GM19395 (cell line): ENCODE measurements at regions not wholly inside any gene's neighbourhood (a gene's known extent, or its start where the extent isn't known, plus 50 kb on each side); places are given as distances from the start of the nearest gene placed in this dataset.
"Not testable (repeated sequence)": the region's sequence is repeated elsewhere in the genome, so short reads cannot be mapped to it uniquely, and the experiment has no call there.

Experiments
- ATAC-seq: cut with Tn5 transposase; IDR thresholded peaks from one replicate; pipeline ENCODE4 v1.9.1; 2021; ENCODE audit warnings: mild to moderate bottlenecking, moderate library complexity; ENCODE audit not compliant: unreplicated experiment

DNA sequence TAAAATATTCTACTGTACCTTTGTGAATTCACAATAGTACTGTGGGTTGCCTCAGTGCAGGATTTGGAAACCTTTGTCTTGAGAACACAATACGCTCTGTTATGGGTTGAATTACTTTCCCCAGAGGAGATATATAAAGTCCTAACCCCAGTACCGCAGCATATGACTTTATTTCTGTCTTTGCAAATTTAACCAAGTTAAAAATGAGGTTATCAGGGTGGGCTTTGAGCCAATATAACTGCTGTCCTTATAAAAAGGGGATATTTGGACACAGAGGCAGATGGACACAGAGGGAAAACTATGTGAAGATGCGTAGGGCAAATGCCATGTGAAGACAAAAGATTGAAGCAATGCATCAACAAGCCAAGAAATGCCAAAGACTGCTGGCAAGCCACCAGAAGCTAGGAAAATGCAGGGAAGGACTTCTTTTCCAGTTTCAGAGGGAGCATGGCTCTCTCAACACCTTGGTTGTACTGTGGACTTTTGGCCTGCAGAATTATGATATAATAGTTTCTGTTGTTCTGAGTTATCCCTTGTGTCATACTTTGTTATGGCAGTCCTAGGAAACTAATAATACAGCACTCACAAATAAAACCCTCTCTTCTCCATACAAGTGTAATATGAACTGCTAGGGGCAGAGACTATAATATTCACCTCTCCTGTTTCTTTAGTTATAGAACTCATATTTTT is 292.6 kb upstream of the SPTLC3 start:
- ATAC-seq = no peak

DNA sequence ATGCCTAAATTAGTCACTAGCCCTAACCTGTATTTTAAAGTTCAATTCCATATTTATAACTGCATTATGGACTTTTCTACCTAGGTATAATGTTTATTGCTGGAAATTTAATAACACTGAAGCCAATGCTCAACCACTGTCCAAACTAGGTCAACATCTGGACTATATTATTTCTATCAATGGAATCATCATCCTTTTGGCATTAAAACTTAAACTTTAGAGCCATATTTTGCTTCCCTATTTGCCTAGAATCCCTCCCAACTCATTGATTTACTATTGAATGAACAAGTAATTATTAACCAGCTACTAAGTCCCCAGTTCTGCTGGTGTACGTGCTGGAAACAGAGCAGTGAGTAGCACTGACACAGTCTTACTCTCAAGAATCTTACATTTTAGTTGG is 291.7 kb upstream of the SPTLC3 start:
- ATAC-seq = no peak

DNA sequence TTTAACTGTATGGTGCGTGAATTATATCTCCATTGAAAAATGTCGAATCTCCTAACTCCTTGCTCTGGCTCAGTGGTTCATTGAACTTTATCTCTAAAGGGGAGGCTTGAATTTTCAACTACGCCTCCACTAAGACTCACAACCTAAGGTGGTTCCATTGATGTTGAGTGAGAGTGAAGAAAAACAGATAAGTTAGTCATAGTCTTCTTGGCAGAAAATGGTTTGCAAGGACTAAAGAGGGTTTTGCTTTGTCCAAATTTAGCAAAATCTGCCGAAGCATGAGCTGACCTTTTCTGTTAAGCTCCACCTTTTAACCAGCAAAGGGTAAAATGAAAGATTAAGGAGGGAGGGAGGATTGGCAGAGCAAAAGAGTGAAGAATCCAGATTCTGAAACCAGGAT is 290.2 kb upstream of the SPTLC3 start:
- ATAC-seq = no peak

DNA sequence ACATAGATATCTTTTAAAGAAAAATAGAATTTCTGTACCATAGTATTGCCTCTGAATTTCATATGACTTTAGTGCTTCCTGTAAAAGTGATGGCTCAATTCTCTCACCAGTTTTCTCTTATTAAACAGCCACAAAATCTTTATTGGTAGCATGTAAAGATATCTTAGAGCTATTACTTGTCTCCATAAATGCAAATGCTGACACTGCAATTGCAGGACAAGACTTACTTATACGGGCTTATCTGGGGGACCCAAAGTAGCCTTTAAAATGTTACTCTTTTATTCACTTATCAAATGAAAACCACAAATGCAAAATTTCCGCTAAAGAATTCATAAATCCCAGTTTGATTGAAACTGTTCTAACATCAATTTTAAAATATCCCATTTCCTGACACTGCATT is 287.1 kb upstream of the SPTLC3 start:
- no peak for ATAC-seq

DNA sequence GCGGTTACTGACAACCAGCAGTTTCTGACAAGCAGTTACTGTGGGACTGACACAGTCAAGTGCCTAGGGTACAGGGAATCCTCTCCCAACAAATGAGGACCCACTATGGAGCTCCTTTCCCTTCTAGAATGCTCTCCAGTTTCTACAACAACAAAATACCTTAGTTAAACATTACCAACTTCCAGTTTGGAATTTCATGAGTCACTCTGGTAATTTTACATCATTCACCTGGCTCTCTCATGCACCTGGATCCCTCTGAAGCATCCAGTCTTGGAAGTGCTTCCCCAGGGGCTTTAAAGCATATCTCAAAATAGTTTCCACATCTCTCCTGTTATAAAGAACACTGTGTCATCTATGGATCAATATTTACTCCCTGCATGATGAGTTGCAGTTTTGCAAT is 286.7 kb upstream of the SPTLC3 start:
- no peak for ATAC-seq

DNA sequence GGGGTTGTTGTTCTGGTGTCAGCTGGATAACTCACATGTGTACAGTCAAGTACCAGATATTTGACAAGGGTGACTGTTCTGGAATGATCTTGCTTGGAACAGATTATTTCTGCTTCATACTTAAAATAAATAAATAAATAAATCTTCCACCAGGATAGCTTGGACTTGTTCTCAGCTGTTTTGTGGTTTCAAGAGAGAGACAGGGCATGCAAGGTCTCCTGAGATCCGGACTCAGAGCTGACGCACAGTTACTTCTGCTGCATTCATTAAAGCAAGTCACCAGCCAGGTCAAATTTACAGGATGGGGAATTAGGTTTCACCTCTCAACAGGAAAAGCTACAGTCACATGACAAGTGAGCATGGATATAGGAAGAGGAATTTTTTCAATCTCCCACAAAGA is 285.0 kb upstream of the SPTLC3 start:
- no peak for ATAC-seq

DNA sequence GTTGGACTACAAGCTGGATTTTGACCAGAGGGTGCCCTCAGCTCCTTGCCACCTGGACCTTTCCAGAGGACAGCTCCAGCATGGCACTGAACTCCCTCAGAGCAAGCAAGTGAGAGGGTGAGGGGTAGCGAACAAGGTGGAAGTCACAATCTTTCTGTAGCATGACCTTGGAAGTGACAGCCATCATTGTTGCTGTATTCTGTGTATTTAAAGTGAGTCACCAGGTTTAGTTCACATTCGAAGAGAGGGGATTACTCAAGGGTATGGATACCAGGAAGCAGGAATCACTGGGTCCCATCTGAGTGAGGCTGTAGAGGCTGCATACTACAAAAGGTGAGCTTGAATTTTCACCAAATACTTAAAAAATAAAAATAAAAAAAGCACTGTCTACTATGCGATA is 280.0 kb upstream of the SPTLC3 start:
- no peak for ATAC-seq

DNA sequence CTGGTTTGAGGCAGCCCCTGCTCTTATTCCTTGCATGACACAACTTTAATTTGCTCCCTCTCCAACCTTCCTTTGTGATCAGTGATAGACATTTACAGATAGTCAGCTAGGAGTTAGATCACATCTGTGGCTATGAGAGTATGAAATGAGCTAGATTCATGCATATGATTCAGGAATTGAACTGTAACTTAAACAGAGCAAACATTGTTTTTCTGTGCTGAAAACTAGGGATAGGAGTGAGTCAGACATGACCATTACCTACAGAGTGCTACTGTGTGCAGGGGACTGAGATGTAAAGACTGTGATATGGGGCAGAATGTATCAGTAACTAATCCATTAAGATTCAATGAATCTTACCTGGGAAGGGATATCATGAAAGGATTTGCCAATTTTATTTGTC is 279.4 kb upstream of the SPTLC3 start:
- no peak for ATAC-seq

DNA sequence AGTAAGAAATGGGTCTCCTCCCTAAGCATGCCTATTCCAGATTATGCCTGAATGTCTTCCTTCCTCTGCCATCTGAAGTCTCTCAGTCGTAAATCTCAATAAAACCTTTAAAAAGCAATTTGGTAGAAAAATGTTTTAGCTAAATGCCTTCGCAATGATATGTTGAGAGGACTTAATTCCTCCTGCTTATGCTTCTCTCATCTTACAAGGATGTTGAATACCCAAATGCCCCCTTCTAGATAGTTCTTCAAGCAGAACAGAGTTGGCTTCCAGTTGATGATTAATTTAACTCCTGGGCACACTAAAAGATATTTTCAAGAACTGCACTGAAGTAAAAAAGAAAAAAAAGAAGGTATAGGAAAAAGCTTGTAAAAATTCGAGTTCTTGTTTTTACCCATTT is 275.0 kb upstream of the SPTLC3 start:
- no peak for ATAC-seq

DNA sequence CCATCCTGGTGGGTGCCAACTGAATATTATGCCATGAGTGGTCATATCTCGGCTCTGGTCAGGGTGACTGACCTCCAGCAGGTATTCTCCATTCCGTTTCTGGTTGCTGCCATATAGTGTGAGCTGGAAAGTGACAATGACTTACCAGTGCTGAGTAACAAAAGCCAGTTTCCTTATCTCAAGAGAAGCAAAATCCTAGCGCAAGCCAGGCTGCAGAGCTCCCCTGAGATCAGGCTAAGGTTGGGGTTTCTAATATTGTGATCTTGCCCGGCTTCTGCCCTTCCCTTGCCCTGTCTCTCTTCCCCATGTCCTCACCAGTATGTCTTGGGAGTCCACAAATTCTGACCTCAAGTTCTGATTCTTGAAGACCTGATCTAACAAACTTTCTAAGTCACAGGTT is 271.3 kb upstream of the SPTLC3 start:
- ATAC-seq = no peak

DNA sequence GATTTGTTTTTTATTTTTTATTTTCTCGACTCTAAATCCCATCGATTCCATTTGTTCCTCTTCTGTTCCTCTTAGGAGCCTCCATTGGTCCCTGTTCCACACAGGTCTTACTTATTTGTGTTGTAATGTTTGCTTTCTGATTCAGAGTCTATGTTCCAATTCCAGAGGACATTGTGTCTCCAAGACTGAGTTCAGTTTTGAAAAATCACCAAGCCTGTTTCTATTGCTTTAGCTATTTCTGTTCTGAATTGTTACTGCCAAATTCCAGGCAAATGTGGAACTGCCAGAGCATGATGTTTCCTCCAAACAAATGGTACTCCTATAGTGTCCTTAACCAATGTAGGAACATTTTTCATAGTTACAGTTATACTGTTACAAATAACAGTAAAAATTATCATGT is 270.9 kb upstream of the SPTLC3 start:
- no peak for ATAC-seq

DNA sequence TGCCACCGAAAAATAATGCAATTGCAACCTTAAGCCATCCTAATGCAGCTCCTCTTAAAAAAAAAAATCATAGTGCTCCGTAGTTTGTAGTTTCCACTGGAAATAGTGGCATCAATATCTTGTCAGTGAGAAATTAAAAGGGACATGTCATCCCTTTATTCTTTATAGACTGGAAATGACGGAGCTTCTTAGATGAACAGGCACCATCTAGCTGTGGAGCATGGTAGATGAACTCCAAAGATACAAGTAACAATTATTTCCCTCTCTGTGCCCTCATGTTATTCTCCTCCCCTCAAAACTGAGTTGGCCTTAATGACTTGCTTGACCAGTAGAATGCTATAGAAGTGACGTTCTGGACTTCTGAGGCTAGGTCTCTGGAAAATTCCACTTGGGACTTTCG is 268.1 kb upstream of the SPTLC3 start:
- no peak for ATAC-seq

DNA sequence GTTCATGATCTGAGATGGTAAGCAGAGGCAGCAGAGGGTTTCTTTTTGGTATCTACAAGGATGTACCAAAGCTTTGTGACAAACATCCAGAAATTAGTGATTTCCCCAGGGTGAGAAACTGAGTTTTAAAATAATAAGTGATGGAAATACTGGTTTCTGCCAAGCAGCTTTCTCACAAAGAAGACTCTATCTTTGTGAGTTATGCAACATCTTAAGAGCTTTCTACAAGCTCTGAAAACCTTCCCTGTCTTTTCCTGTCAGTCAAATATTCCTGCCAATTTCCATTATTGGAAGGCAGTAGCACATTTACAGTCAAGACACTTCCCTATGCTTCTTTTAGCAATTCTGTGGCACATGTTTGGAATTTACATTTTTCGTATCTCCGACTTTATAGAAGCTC is 264.7 kb upstream of the SPTLC3 start:
- ATAC-seq = no peak

DNA sequence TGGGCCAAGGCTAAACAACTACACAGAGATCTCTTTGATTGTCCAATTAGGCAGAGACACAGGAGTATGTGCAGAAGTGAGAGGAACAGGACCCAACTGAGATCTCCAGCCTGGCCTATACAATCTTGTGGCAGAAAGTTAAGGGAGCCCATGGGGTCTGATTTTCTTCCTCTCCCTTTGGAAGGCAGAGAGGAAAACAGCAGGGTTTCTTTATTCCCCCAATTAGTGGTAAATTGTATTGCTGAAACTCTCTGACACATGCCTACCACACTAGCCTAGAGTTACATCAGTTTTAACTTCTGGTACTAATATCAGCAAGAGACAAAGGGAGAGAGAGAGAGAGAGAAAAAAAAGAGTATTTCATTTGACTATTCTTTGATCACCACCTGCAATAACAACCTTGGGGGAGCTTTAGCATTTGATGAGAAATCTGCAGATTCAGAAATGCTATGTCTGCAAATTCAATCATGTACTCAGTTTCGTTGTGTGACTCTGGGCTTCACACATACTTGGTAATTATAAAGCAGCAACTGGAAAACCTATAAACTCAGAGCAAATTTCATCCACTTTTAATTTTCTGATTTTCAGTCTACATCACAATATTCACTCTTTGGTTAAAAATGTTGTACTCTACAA is 260.3 kb upstream of the SPTLC3 start:
- no peak for ATAC-seq

DNA sequence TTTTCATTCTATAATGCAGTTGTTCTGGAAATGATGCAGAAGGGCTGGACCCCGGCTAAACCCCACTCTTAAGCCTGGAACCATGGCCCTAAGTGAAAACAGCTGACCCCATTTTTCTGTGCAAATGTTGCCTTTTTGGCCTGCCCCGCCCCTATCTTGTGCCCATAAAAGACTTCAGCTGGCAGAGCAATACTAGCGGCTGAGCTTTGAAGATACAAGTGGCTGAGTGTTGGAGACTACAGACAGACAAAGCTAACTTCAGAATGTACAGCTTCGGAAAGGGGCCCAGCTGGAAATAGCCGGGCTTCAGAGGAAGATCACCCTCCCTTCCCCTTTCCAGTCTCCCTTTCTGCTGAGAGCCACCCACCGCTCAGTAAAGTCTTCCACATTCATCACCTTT is 258.6 kb upstream of the SPTLC3 start:
- no peak for ATAC-seq

DNA sequence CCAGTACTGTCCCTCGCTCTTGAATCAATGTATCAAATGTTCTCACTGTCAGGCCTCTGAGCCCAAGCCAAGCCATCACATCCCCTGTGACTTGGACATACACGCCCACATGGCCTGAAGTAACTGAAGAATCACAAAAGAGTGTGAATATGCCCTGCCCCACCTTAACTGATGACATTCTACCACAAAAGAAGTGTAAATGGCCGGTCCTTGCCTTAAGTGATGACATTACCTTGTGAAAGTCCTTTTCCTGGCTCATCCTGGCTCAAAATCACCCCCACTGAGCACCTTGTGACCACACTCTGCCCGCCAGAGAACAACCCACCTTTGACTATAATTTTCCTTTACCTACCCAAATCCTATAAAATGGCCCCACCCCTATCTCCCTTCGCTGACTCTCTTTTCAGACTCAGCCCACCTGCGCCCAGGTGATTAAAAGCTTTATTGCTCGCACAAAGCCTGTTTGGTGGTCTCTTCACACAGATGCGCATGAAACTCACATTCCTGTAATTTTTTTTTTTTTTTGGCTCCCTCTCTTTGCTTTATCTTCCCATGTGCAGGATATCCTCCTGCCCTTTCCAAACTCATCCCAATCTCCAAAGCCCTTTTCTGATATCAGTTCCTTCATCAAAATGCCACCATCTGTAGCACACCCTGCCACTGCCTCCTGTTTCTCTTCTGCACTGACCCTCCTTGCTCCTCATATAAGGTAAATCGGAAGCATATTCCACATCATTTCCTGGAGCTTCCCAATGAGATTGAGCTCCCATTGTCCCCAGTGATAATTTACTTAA is 255.7 kb upstream of the SPTLC3 start:
- not testable (repeated sequence) for ATAC-seq

DNA sequence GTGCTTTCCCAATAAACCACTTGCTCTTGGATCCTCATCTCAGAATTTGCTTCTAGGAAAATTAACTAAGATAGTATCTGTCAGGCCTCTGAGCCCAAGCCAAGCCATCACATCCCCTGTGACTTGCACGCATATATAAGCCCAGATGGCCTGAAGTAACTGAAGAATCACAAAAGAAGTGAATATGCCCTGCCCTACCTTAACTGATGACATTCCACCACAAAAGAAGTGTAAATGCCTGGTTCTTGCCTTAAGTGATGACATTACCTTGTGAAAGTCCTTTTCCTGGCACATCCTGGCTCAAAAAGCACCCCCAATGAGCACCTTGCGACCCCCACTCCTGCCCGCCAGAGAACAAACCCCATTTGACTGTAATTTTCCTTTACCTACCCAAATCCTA is 255.0 kb upstream of the SPTLC3 start:
- not testable (repeated sequence) for ATAC-seq

DNA sequence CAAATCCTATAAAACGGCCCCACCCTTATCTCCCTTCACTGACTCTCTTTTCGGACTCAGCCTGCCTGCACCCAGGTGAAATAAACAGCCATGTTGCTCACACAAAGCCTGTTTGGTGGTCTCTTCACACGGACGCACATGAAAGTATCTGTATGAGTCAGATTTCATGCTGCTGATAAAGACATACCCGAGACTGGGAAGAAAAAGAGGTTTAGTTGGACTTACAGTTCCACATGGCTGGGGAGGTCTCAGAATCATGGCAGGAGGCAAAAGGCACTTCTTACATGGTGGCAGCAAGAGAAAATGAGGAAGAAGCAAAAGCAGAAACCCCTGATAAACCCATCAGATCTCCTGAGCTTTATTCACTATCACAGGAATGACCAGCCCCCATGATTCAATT is 249.3 kb upstream of the SPTLC3 start:
- not testable (repeated sequence) for ATAC-seq

DNA sequence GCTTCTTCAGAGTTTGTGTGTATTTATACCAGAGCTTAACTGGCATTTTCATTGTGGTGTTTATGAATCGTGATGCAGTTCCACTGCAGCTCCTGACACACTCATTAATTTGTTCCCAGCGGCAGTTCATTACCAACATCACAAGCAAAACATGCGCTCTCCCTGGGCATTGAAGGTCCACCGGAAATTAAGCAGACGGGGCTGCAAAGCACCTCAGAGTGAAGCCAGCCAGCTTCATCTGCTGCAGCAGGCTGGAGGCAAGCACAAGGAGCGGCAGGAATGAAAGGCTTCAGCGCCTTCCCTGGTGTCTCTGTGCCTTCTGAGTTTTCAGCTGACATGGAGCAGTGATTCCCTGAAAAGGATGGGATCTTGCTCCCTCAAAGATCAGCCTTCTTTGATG is 246.0 kb upstream of the SPTLC3 start:
- ATAC-seq = no peak

DNA sequence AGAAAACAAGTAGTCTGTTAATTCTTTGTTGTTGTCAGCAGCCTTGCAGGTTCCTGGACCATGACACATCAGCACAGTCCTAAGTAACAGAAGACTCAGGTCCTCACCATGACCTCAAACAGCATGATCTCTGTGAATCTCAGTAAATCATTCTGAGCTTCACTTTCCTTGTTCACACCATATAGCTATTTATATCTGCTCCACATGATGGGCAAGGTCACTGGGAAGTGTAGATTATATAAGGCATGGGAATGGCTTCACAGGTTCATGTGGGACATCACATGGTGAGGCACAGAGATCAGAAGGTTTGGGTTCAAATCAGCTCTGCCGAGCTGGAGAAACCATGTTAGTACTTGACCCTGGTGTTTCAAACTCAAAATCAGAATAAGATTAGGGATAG is 245.4 kb upstream of the SPTLC3 start:
- ATAC-seq = no peak

DNA sequence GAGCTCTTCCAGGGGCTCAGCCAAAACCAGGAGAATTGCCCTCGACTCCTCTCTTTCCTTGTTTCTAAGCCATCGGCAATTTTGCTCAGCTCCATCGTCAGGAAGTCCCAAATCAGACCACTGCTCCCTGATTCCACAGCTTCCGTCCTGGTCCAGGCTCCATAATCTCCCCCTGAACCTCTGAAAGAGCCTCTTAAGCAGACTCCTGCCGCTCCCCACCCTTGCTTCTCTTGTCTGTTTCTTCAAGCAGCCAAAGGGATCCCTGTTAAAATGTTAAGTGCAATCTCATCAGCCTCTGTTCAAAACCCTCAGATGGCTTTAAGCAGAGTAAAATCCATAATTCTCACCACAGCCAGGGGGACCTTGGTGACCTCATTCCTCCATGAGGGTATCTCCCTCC is 244.7 kb upstream of the SPTLC3 start:
- ATAC-seq = no peak

DNA sequence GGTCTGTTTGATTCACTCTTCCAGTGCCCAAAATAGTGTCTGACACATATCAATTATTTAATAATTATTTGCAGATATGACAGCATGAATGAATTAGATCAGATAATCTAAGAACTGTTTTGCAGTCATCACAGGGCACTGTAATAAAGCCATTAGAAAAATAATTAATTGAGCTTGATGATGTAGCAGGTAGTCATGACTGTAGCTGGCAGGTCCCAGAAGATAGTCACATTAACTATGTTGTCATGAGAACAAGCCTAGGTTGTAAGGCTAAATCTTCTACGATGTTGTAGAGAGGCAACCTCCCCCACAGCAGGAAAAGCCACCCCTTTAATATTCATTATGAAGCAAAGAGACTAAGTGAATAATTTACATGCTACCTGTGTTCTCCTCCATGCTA is 243.9 kb upstream of the SPTLC3 start:
- ATAC-seq = no peak
